ENCODE measurements at regions not wholly inside any gene's neighbourhood (a gene's known extent, or its start where the extent isn't known, plus 50 kb on each side); places are given as distances from the start of the nearest gene placed in this dataset.

GRCh38 chr2:193712912-193713311, 1518.2 kb upstream of the TMEFF2 start:
- no peaks in the 10 kb centered on the region for H3K36me3 ChIP-seq (ENCODE audit: control insufficient read depth in 1 of 2, insufficient read depth in 2 of 2, low read length in 2 of 2)
- no peak overlapping the region for H3K27ac ChIP-seq (ENCODE audit: low read depth, low read length)
- H3K27me3 ChIP-seq (ENCODE audit: control insufficient read depth in 1 of 2, insufficient read depth in 2 of 2, low read length in 2 of 2) = no peaks in the 10 kb centered on the region
- H3K4me1 ChIP-seq (ENCODE audit: control insufficient read depth in 1 of 2, insufficient read depth in 2 of 2, low read length in 2 of 2) = no peaks in the 10 kb centered on the region
- H3K9me3 ChIP-seq (ENCODE audit: control insufficient read depth in 1 of 2, low read length in 2 of 2) = no peaks in the 10 kb centered on the region
- H3K9ac ChIP-seq (ENCODE audit: low read depth in 1 of 2, low read length in 2 of 2) = no peak overlapping the region
- H3K4me3 ChIP-seq (ENCODE audit: low read depth in 1 of 2, low read length in 2 of 2) = no peak overlapping the region

GRCh38 chr2:193703411-193703810, 1508.7 kb upstream of the TMEFF2 start:
- Histone ChIP-seq H3K36me3 (ENCODE audit: control insufficient read depth in 1 of 2, insufficient read depth in 2 of 2, low read length in 2 of 2) (no peaks in the 10 kb centered on the region), H3K27me3 (ENCODE audit: control insufficient read depth in 1 of 2, insufficient read depth in 2 of 2, low read length in 2 of 2) (no peaks in the 10 kb centered on the region), H3K4me1 (ENCODE audit: control insufficient read depth in 1 of 2, insufficient read depth in 2 of 2, low read length in 2 of 2) (no peaks in the 10 kb centered on the region), H3K9me3 (ENCODE audit: control insufficient read depth in 1 of 2, low read length in 2 of 2) (no peaks in the 10 kb centered on the region), H3K27ac (ENCODE audit: low read depth, low read length) (no peak overlapping the region), H3K4me3 (ENCODE audit: low read depth in 1 of 2, low read length in 2 of 2) (no peak overlapping the region), H3K9ac (ENCODE audit: low read depth in 1 of 2, low read length in 2 of 2) (no peak overlapping the region)

GRCh38 chr2:193701484-193701883, 1506.8 kb upstream of the TMEFF2 start:
- no peaks in the 10 kb centered on the region for H3K9me3 ChIP-seq (ENCODE audit: control insufficient read depth in 1 of 2, low read length in 2 of 2)
- H3K4me1 ChIP-seq (ENCODE audit: control insufficient read depth in 1 of 2, insufficient read depth in 2 of 2, low read length in 2 of 2) = no peaks in the 10 kb centered on the region
- H3K4me3 ChIP-seq (ENCODE audit: low read depth in 1 of 2, low read length in 2 of 2) = no peak overlapping the region
- H3K9ac ChIP-seq (ENCODE audit: low read depth in 1 of 2, low read length in 2 of 2) = no peak overlapping the region
- no peak overlapping the region for H3K27ac ChIP-seq (ENCODE audit: low read depth, low read length)
- no peaks in the 10 kb centered on the region for H3K36me3 ChIP-seq (ENCODE audit: control insufficient read depth in 1 of 2, insufficient read depth in 2 of 2, low read length in 2 of 2)
- H3K27me3 ChIP-seq (ENCODE audit: control insufficient read depth in 1 of 2, insufficient read depth in 2 of 2, low read length in 2 of 2) = no peaks in the 10 kb centered on the region

- Histone ChIP-seq H3K36me3 (ENCODE audit: control insufficient read depth in 1 of 2, insufficient read depth in 2 of 2, low read length in 2 of 2) (no peaks in the 10 kb centered on the region), H3K4me1 (ENCODE audit: control insufficient read depth in 1 of 2, insufficient read depth in 2 of 2, low read length in 2 of 2) (no peaks in the 10 kb centered on the region), H3K27me3 (ENCODE audit: control insufficient read depth in 1 of 2, insufficient read depth in 2 of 2, low read length in 2 of 2) (no peaks in the 10 kb centered on the region), H3K4me3 (ENCODE audit: low read depth in 1 of 2, low read length in 2 of 2) (no peak overlapping the region), H3K9me3 (ENCODE audit: control insufficient read depth in 1 of 2, low read length in 2 of 2) (no peaks in the 10 kb centered on the region), H3K27ac (ENCODE audit: low read depth, low read length) (no peak overlapping the region), H3K9ac (ENCODE audit: low read depth in 1 of 2, low read length in 2 of 2) (no peak overlapping the region)
Observed at GRCh38 chr2:193695367-193695766, 1500.6 kb upstream of the TMEFF2 start.

GRCh38 chr2:193693758-193694157, 1499.0 kb upstream of the TMEFF2 start:
- no peak overlapping the region for H3K27ac ChIP-seq (ENCODE audit: low read depth, low read length)
- no peak overlapping the region for H3K9ac ChIP-seq (ENCODE audit: low read depth in 1 of 2, low read length in 2 of 2)
- no peaks in the 10 kb centered on the region for H3K4me1 ChIP-seq (ENCODE audit: control insufficient read depth in 1 of 2, insufficient read depth in 2 of 2, low read length in 2 of 2)
- no peak overlapping the region for H3K4me3 ChIP-seq (ENCODE audit: low read depth in 1 of 2, low read length in 2 of 2)
- H3K27me3 ChIP-seq (ENCODE audit: control insufficient read depth in 1 of 2, insufficient read depth in 2 of 2, low read length in 2 of 2) = no peaks in the 10 kb centered on the region
- H3K9me3 ChIP-seq (ENCODE audit: control insufficient read depth in 1 of 2, low read length in 2 of 2) = no peaks in the 10 kb centered on the region
- no peaks in the 10 kb centered on the region for H3K36me3 ChIP-seq (ENCODE audit: control insufficient read depth in 1 of 2, insufficient read depth in 2 of 2, low read length in 2 of 2)

- Histone ChIP-seq H3K27ac (ENCODE audit: low read depth, low read length) (no peak overlapping the region), H3K27me3 (ENCODE audit: control insufficient read depth in 1 of 2, insufficient read depth in 2 of 2, low read length in 2 of 2) (no peaks in the 10 kb centered on the region), H3K4me1 (ENCODE audit: control insufficient read depth in 1 of 2, insufficient read depth in 2 of 2, low read length in 2 of 2) (no peaks in the 10 kb centered on the region), H3K9me3 (ENCODE audit: control insufficient read depth in 1 of 2, low read length in 2 of 2) (no peaks in the 10 kb centered on the region), H3K4me3 (ENCODE audit: low read depth in 1 of 2, low read length in 2 of 2) (no peak overlapping the region), H3K36me3 (ENCODE audit: control insufficient read depth in 1 of 2, insufficient read depth in 2 of 2, low read length in 2 of 2) (no peaks in the 10 kb centered on the region), H3K9ac (ENCODE audit: low read depth in 1 of 2, low read length in 2 of 2) (no peak overlapping the region)
Observed at GRCh38 chr2:193690572-193690971, 1495.8 kb upstream of the TMEFF2 start.

GRCh38 chr2:193687195-193687594, 1492.5 kb upstream of the TMEFF2 start:
- H3K9ac ChIP-seq (ENCODE audit: low read depth in 1 of 2, low read length in 2 of 2) = no peak overlapping the region
- H3K27me3 ChIP-seq (ENCODE audit: control insufficient read depth in 1 of 2, insufficient read depth in 2 of 2, low read length in 2 of 2) = no peaks in the 10 kb centered on the region
- no peak overlapping the region for H3K27ac ChIP-seq (ENCODE audit: low read depth, low read length)
- H3K4me1 ChIP-seq (ENCODE audit: control insufficient read depth in 1 of 2, insufficient read depth in 2 of 2, low read length in 2 of 2) = no peaks in the 10 kb centered on the region
- no peaks in the 10 kb centered on the region for H3K9me3 ChIP-seq (ENCODE audit: control insufficient read depth in 1 of 2, low read length in 2 of 2)
- H3K36me3 ChIP-seq (ENCODE audit: control insufficient read depth in 1 of 2, insufficient read depth in 2 of 2, low read length in 2 of 2) = no peaks in the 10 kb centered on the region
- H3K4me3 ChIP-seq (ENCODE audit: low read depth in 1 of 2, low read length in 2 of 2) = no peak overlapping the region

- no peaks in the 10 kb centered on the region for H3K27me3 ChIP-seq (ENCODE audit: control insufficient read depth in 1 of 2, insufficient read depth in 2 of 2, low read length in 2 of 2)
- H3K4me1 ChIP-seq (ENCODE audit: control insufficient read depth in 1 of 2, insufficient read depth in 2 of 2, low read length in 2 of 2) = no peaks in the 10 kb centered on the region
- H3K9me3 ChIP-seq (ENCODE audit: control insufficient read depth in 1 of 2, low read length in 2 of 2) = no peaks in the 10 kb centered on the region
- no peak overlapping the region for H3K9ac ChIP-seq (ENCODE audit: low read depth in 1 of 2, low read length in 2 of 2)
- H3K27ac ChIP-seq (ENCODE audit: low read depth, low read length) = no peak overlapping the region
- H3K36me3 ChIP-seq (ENCODE audit: control insufficient read depth in 1 of 2, insufficient read depth in 2 of 2, low read length in 2 of 2) = no peaks in the 10 kb centered on the region
- no peak overlapping the region for H3K4me3 ChIP-seq (ENCODE audit: low read depth in 1 of 2, low read length in 2 of 2)
Observed at GRCh38 chr2:193679847-193680246, 1485.1 kb upstream of the TMEFF2 start.

GRCh38 chr2:193670478-193670877, 1475.7 kb upstream of the TMEFF2 start:
- Histone ChIP-seq H3K27ac (ENCODE audit: low read depth, low read length) (no peak overlapping the region), H3K4me1 (ENCODE audit: control insufficient read depth in 1 of 2, insufficient read depth in 2 of 2, low read length in 2 of 2) (no peaks in the 10 kb centered on the region), H3K4me3 (ENCODE audit: low read depth in 1 of 2, low read length in 2 of 2) (no peak overlapping the region)

GRCh38 chr2:193668557-193669323, 1474.0 kb upstream of the TMEFF2 start:
- no peaks in the 10 kb centered on the region for H3K9me3 ChIP-seq (ENCODE audit: control insufficient read depth in 1 of 2, low read length in 2 of 2)
- no peaks in the 10 kb centered on the region for H3K4me1 ChIP-seq (ENCODE audit: control insufficient read depth in 1 of 2, insufficient read depth in 2 of 2, low read length in 2 of 2)
- H3K4me3 ChIP-seq (ENCODE audit: low read depth in 1 of 2, low read length in 2 of 2) = no peak overlapping the region
- H3K27ac ChIP-seq (ENCODE audit: low read depth, low read length) = no peak overlapping the region
- no peaks in the 10 kb centered on the region for H3K27me3 ChIP-seq (ENCODE audit: control insufficient read depth in 1 of 2, insufficient read depth in 2 of 2, low read length in 2 of 2)
- H3K9ac ChIP-seq (ENCODE audit: low read depth in 1 of 2, low read length in 2 of 2) = no peak overlapping the region
- H3K36me3 ChIP-seq (ENCODE audit: control insufficient read depth in 1 of 2, insufficient read depth in 2 of 2, low read length in 2 of 2) = no peaks in the 10 kb centered on the region

More at GRCh38 chr2:193670478-193670877, 1475.7 kb upstream of the TMEFF2 start:
- H3K36me3 ChIP-seq (ENCODE audit: control insufficient read depth in 1 of 2, insufficient read depth in 2 of 2, low read length in 2 of 2) = no peaks in the 10 kb centered on the region
- H3K9me3 ChIP-seq (ENCODE audit: control insufficient read depth in 1 of 2, low read length in 2 of 2) = no peaks in the 10 kb centered on the region
- H3K9ac ChIP-seq (ENCODE audit: low read depth in 1 of 2, low read length in 2 of 2) = no peak overlapping the region
- no peaks in the 10 kb centered on the region for H3K27me3 ChIP-seq (ENCODE audit: control insufficient read depth in 1 of 2, insufficient read depth in 2 of 2, low read length in 2 of 2)

Data from duodenal mucosa (tissue), 2 donors.